ENCODE measurements at regions not wholly inside any gene's neighbourhood (a gene's known extent, or its start where the extent isn't known, plus 50 kb on each side); places are given as distances from the start of the nearest gene placed in this dataset.
"Not testable (repeated sequence)": the region's sequence is repeated elsewhere in the genome, so short reads cannot be mapped to it uniquely, and the experiment has no call there.

DNA sequence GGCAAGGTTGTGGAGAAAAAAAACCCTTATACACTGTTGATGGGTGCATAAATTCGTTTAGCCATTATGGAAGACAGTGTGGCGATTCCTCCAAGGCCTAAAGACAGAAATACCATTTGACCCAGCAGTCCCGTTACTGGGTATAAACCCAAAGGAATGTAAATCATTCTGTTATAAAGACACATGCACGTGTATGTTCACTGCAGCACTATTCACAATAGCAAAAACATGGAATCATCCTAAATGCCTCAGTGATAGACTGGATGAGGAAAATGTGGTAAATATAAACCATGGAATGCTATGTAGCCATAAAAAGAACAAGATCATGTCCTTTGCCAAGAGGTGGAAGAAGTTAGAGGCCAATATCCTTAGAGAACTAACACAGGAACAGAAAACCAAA lies 119.9 kb upstream of the PRR16 start:
- Histone ChIP-seq H3K27ac (no peak overlapping the region), H3K27me3 (no peaks in the 10 kb centered on the region), H3K4me3 (no peak overlapping the region), H3K36me3 (no peaks in the 10 kb centered on the region), H3K9me3 (no peaks in the 10 kb centered on the region), H3K4me1 (no peaks in the 10 kb centered on the region)
- TF ChIP-seq POLR2A (IDR thresholded peaks at IDR 0.05) (no peak), CTCF (IDR thresholded peaks at IDR 0.05) (no peak)
- 39% methylated on average over 4 of the region's 4 CpGs for WGBS (ENCODE audit: insufficient coverage, low coverage, low lambda C conversion rate, missing lambda C conversion rate)
- ATAC-seq (no peak), DNase-seq (no peak)
- intact Hi-C loops (cut with DNase I), result no loop called here

GRCh38 chr5:120345947-120346346 lies 118.2 kb upstream of the PRR16 start:
- Histone ChIP-seq H3K27ac (no peak overlapping the region), H3K4me1 (no peaks in the 10 kb centered on the region), H3K9me3 (no peaks in the 10 kb centered on the region), H3K36me3 (no peaks in the 10 kb centered on the region), H3K4me3 (no peak overlapping the region), H3K27me3 (no peaks in the 10 kb centered on the region)
- intact Hi-C loops (cut with DNase I), result no loop called here
- DNase-seq (no peak), ATAC-seq (no peak)
- 51% methylated on average over 4 of the region's 4 CpGs for WGBS (ENCODE audit: insufficient coverage, low coverage, low lambda C conversion rate, missing lambda C conversion rate)
- TF ChIP-seq CTCF (IDR thresholded peaks at IDR 0.05) (no peak), POLR2A (IDR thresholded peaks at IDR 0.05) (no peak)

DNA sequence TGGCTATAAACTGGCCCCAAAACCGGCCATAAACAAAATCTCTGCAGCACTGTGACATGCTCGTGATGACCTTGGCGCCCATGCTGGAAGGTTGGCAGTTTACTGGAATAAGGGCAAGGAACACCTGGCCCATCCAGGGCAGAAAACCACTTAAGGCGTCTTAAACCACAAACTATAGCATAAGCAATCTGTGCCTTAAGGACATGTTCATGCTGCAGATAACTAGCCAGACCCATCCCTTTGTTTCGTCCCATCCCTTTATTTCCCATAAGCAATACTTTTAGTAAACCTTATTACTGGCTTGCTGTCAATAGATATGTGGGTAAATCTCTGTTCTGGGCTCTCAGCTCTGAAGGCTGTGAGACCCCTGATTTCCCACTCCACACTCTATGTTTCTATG lies 113.0 kb upstream of the PRR16 start:
- H3K4me1 ChIP-seq; H3K27me3 ChIP-seq; H3K4me3 ChIP-seq; DNase-seq; H3K9me3 ChIP-seq; ATAC-seq; H3K36me3 ChIP-seq; intact Hi-C loops (cut with DNase I); H3K27ac ChIP-seq: not testable (repeated sequence)
- 66% methylated on average over 4 of the region's 5 CpGs for WGBS (ENCODE audit: insufficient coverage, low coverage, low lambda C conversion rate, missing lambda C conversion rate)

- Histone ChIP-seq H3K27ac (no peak overlapping the region), H3K36me3 (no peaks in the 10 kb centered on the region), H3K4me3 (no peak overlapping the region), H3K4me1 (no peaks in the 10 kb centered on the region), H3K9me3 (no peaks in the 10 kb centered on the region), H3K27me3 (no peaks in the 10 kb centered on the region)
- no peak for DNase-seq
- no peak for ATAC-seq
- 62% methylated on average over 2 of the region's 2 CpGs for WGBS (ENCODE audit: insufficient coverage, low coverage, low lambda C conversion rate, missing lambda C conversion rate)
- TF ChIP-seq POLR2A (IDR thresholded peaks at IDR 0.05) (no peak), CTCF (IDR thresholded peaks at IDR 0.05) (no peak)
- intact Hi-C loops (cut with DNase I), result no loop called here
Measured at GRCh38 chr5:120354126-120354525, 110.0 kb upstream of the PRR16 start.

DNA sequence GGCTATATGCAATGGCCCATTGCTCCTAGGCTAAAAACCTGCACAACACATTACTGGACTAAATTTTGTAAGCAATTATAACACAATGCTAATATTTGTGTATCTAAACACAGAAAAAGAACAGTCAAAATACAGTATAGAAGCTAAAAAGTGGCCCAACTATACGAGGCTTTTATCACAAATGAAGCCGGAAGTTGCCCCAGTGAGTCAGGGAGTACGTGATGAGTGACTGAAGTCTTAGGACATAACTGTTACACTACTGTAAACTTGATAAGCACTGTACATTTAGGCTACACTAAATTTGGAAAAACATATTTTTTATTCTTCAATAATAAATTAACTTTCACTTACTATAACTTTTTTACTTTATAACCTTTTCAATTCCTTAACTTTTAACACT lies 105.2 kb upstream of the PRR16 start:
- WGBS (ENCODE audit: insufficient coverage, low coverage, low lambda C conversion rate, missing lambda C conversion rate), result 55% methylated on average over 3 of the region's 3 CpGs
- H3K4me1 ChIP-seq, result no peaks in the 10 kb centered on the region
- intact Hi-C loops (cut with DNase I), result no loop called here
- ATAC-seq (no peak), DNase-seq (no peak)
- no peak overlapping the region for H3K4me3 ChIP-seq
- no peak overlapping the region for H3K27ac ChIP-seq
- no peaks in the 10 kb centered on the region for H3K9me3 ChIP-seq
- no peak for TF ChIP-seq POLR2A (IDR thresholded peaks at IDR 0.05)
- no peak for TF ChIP-seq CTCF (IDR thresholded peaks at IDR 0.05)
- H3K36me3 ChIP-seq, result no peaks in the 10 kb centered on the region
- no peaks in the 10 kb centered on the region for H3K27me3 ChIP-seq

Data from right lobe of liver (tissue), 6 donors.